H9 (cell line): ENCODE measurements at regions not wholly inside any gene's neighbourhood (a gene's known extent, or its start where the extent isn't known, plus 50 kb on each side); places are given as distances from the start of the nearest gene placed in this dataset.
"Not testable (repeated sequence)": the region's sequence is repeated elsewhere in the genome, so short reads cannot be mapped to it uniquely, and the experiment has no call there.

ENCODE experiments used
- DNase-seq: peaks from one replicate; pipeline ENCODE4 v3.0.0-alpha.2; 2017
- H2AFZ ChIP-seq: one replicate; pipeline ENCODE4 v1.6.1; 2013; ENCODE audit warnings: mild to moderate bottlenecking, low read length, control low read depth, moderate library complexity
- H2AK5ac ChIP-seq: 2 replicates; pipeline ENCODE4 v1.6.1; 2013; ENCODE audit warnings: low read length, control low read depth, mixed read lengths; ENCODE audit not compliant: insufficient read length
- H2BK120ac ChIP-seq: one replicate; pipeline ENCODE4 v1.6.1; 2013; ENCODE audit warnings: low read depth, mild to moderate bottlenecking, low read length, control low read depth, inconsistent platforms; ENCODE audit not compliant: poor library complexity, severe bottlenecking
- H2BK12ac ChIP-seq: 2 replicates; pipeline ENCODE4 v1.6.1; 2013; ENCODE audit warnings: low read length, control low read depth, mixed read lengths, low read depth; ENCODE audit not compliant: insufficient read length
- H2BK15ac ChIP-seq: 2 replicates; pipeline ENCODE4 v1.6.1; 2013; ENCODE audit warnings: low read depth, low read length, control low read depth
- H2BK20ac ChIP-seq: one replicate; pipeline ENCODE4 v1.6.1; 2013; ENCODE audit warnings: low read depth, mild to moderate bottlenecking, low read length, control low read depth, inconsistent platforms; ENCODE audit not compliant: poor library complexity, severe bottlenecking
- H2BK5ac ChIP-seq: 2 replicates; pipeline ENCODE4 v1.6.1; 2013; ENCODE audit warnings: low read length, control low read depth, mixed read lengths; ENCODE audit not compliant: insufficient read length
- H3K14ac ChIP-seq: 2 replicates; pipeline ENCODE4 v1.6.1; 2013; ENCODE audit warnings: low read length, control low read depth; ENCODE audit not compliant: insufficient read depth
- H3K18ac ChIP-seq: 2 replicates; pipeline ENCODE4 v1.6.1; 2013; ENCODE audit warnings: low read depth, mild to moderate bottlenecking, mixed read lengths, low read length, control low read depth; ENCODE audit not compliant: insufficient read length
- H3K23ac ChIP-seq: 2 replicates; pipeline ENCODE4 v1.6.1; 2013; ENCODE audit warnings: low read length, control low read depth, mixed read lengths, low read depth; ENCODE audit not compliant: insufficient read length
- H3K23me2 ChIP-seq: 2 replicates; pipeline ENCODE4 v1.6.1; 2013; ENCODE audit warnings: low read depth, mild to moderate bottlenecking, mixed read lengths, low read length, control low read depth; ENCODE audit not compliant: insufficient read length, poor library complexity, severe bottlenecking
- H3K27ac ChIP-seq: 2 replicates; pipeline ENCODE4 v1.5.1; 2013; ENCODE audit warnings: low read length, control low read depth, mixed read lengths, low read depth; ENCODE audit not compliant: insufficient read length
- H3K27me3 ChIP-seq: 2 replicates; pipeline ENCODE4 v1.6.1; 2013; ENCODE audit warnings: low read length, control low read depth, inconsistent platforms; ENCODE audit not compliant: insufficient read depth
- H3K4ac ChIP-seq: 2 replicates; pipeline ENCODE4 v1.6.1; 2013; ENCODE audit warnings: low read depth, mild to moderate bottlenecking, control low read depth, inconsistent platforms, low read length, moderate library complexity
- H3K4me1 ChIP-seq: 2 replicates; pipeline ENCODE4 v1.6.1; 2013; ENCODE audit warnings: low read length, control low read depth, inconsistent platforms; ENCODE audit not compliant: insufficient read depth
- H3K4me2 ChIP-seq: 2 replicates; pipeline ENCODE4 v1.6.1; 2013; ENCODE audit warnings: low read length, control low read depth, mixed read lengths; ENCODE audit not compliant: insufficient read length, insufficient read depth
- H3K56ac ChIP-seq: 2 replicates; pipeline ENCODE4 v1.6.1; 2013; ENCODE audit warnings: low read depth, mild to moderate bottlenecking, mixed read lengths, low read length, control low read depth; ENCODE audit not compliant: insufficient read length
- H3K79me1 ChIP-seq: 2 replicates; pipeline ENCODE4 v1.6.1; 2013; ENCODE audit warnings: low read depth, mild to moderate bottlenecking, moderate library complexity, low read length, control low read depth, inconsistent platforms; ENCODE audit not compliant: insufficient read depth, poor library complexity, severe bottlenecking
- H3K79me2 ChIP-seq: 2 replicates; pipeline ENCODE4 v1.6.1; 2013; ENCODE audit warnings: low read length, control low read depth, inconsistent platforms; ENCODE audit not compliant: insufficient read depth
- H3K9ac ChIP-seq: 2 replicates; pipeline ENCODE4 v1.6.1; 2013; ENCODE audit warnings: low read length, control low read depth, mixed read lengths; ENCODE audit not compliant: insufficient read length; ENCODE audit errors: extremely low read depth
- H3K9me3 ChIP-seq: one replicate; pipeline ENCODE4 v1.6.1; 2013; ENCODE audit warnings: low read depth, low read length, inconsistent platforms; ENCODE audit not compliant: control insufficient read depth
- H3T11ph ChIP-seq: one replicate; pipeline ENCODE4 v1.6.1; 2013; ENCODE audit warnings: mild to moderate bottlenecking, low read length, control low read depth, inconsistent platforms
- H4K20me1 ChIP-seq: one replicate; pipeline ENCODE4 v1.6.1; 2013; ENCODE audit not compliant: control insufficient read depth, insufficient read length, insufficient read depth
- H4K5ac ChIP-seq: 2 replicates; pipeline ENCODE4 v1.6.1; 2013; ENCODE audit warnings: low read depth, mild to moderate bottlenecking, mixed read lengths, low read length, control low read depth; ENCODE audit not compliant: insufficient read length
- H4K8ac ChIP-seq: replicated peaks from 2 replicates; pipeline ENCODE4 v1.6.1; 2013; ENCODE audit warnings: low read length, control low read depth, mixed read lengths, low read depth; ENCODE audit not compliant: insufficient read length
- H4K91ac ChIP-seq: 2 replicates; pipeline ENCODE4 v1.6.1; 2013; ENCODE audit warnings: low read depth, mild to moderate bottlenecking, moderate library complexity, mixed read lengths, low read length, control low read depth; ENCODE audit not compliant: insufficient read length
- H3K27ac Mint-ChIP-seq, 3 experiments: 2 replicates in 2 of 3; 3 replicates in 1 of 3; pipeline ENCODE4 v1.8.0; 2020 to 2021; ENCODE audit warnings: mixed read lengths in 3 of 3, mild to moderate bottlenecking in 1 of 3, moderate library complexity in 1 of 3
- H3K27me3 Mint-ChIP-seq: 2 replicates; pipeline ENCODE4 v1.8.0; 2021; ENCODE audit warnings: low read depth, mild to moderate bottlenecking, moderate library complexity, mixed read lengths
- H3K36me3 Mint-ChIP-seq, 3 experiments: 2 replicates in 2 of 3; 3 replicates in 1 of 3; pipeline ENCODE4 v1.8.0; 2020 to 2021; ENCODE audit warnings: low read depth in 3 of 3, mixed read lengths in 3 of 3; ENCODE audit not compliant: insufficient read depth in 1 of 3
- H3K4me1 Mint-ChIP-seq, 2 experiments: 2 replicates each; pipeline ENCODE4 v1.8.0; 2020; ENCODE audit warnings: mixed read lengths in 2 of 2
- H3K4me3 Mint-ChIP-seq, 2 experiments: 2 replicates in 1 of 2; 3 replicates in 1 of 2; pipeline ENCODE4 v1.8.0; 2020 to 2021; ENCODE audit warnings: mild to moderate bottlenecking in 2 of 2, mixed read lengths in 2 of 2, moderate library complexity in 1 of 2
- H3K9me3 Mint-ChIP-seq, 2 experiments: 2 replicates in 1 of 2; 3 replicates in 1 of 2; pipeline ENCODE4 v1.8.0; 2020; ENCODE audit warnings: mild to moderate bottlenecking in 2 of 2, mixed read lengths in 2 of 2, moderate library complexity in 1 of 2
- WGBS: extraction: QIAGEN DNeasy Blood & Tissue Kit; methylation state at CpG from one replicate; pipeline ENCODE4 v1.1.7; 2013; ENCODE audit warnings: missing lambda C conversion rate, low lambda C conversion rate, mixed read lengths; ENCODE audit not compliant: insufficient read length; ENCODE audit errors: extremely low coverage; 5-methylcytosine and 5-hydroxymethylcytosine counted together
- TF ChIP-seq, protein P1 (sequence below): fragments of 200-600 bp; sonication (generic); conservative IDR thresholded peaks from 3 replicates; pipeline ENCODE4 v1.8.0; 2021; ENCODE audit warnings: antibody characterized with exemption, mild to moderate bottlenecking

DNA sequence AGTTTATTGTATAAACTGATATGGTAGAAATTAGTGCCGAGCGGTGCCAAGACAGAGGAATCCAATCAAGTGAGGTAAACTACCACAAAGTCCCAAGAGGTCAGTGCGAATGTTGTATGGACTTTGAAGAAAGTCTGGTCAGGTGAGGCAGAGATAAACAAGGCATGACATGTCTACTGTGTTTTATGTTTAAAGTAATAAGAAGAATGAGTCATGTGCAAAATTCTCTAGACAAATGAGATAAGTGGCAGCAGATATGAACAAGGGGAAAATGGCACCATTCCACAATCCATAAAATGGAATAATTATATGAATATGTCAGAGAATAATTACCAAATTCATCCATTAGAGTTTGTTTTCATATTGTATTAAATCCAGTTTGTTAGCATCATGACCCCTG, 364.1 kb upstream of the CCNH start:
- Histone ChIP-seq H3K14ac (no peak overlapping the region), H3K23ac (no peak overlapping the region), H2BK20ac (no peak overlapping the region), H3K79me1 (no peaks in the 10 kb centered on the region), H2BK15ac (no peak overlapping the region), H3K4me2 (no peak overlapping the region), H4K8ac (no peak overlapping the region), H3K27ac (no peak overlapping the region), H3K9me3 (no peaks in the 10 kb centered on the region), H4K20me1 (no peaks in the 10 kb centered on the region), H3K4me1 (no peaks in the 10 kb centered on the region; the same call in 1 of the 2 replicates), H2BK5ac (no peak overlapping the region), H2BK120ac (no peak overlapping the region), H3K23me2 (no peaks in the 10 kb centered on the region), H3K4ac (no peak overlapping the region), H2AK5ac (no peak overlapping the region), H3K18ac (no peak overlapping the region), H2BK12ac (no peak overlapping the region), H3K56ac (no peak overlapping the region), H4K91ac (no peak overlapping the region), H3K9ac (no peak overlapping the region), H4K5ac (no peak overlapping the region), H3K27me3 (no peaks in the 10 kb centered on the region), H2AFZ (no peak overlapping the region), H3K79me2 (no peaks in the 10 kb centered on the region), H3T11ph (no peak overlapping the region)
- no peak overlapping the region for H3K4me3 Mint-ChIP-seq
- H3K36me3 Mint-ChIP-seq: no peaks in the 10 kb centered on the region
- H3K27me3 Mint-ChIP-seq: peaks cover 3% of the 10 kb centered on the region; the same call in 1 of the 2 replicates
- H3K9me3 Mint-ChIP-seq: no peaks in the 10 kb centered on the region; a peak in 1 of 5 replicates
- TF ChIP-seq, protein P1, sequence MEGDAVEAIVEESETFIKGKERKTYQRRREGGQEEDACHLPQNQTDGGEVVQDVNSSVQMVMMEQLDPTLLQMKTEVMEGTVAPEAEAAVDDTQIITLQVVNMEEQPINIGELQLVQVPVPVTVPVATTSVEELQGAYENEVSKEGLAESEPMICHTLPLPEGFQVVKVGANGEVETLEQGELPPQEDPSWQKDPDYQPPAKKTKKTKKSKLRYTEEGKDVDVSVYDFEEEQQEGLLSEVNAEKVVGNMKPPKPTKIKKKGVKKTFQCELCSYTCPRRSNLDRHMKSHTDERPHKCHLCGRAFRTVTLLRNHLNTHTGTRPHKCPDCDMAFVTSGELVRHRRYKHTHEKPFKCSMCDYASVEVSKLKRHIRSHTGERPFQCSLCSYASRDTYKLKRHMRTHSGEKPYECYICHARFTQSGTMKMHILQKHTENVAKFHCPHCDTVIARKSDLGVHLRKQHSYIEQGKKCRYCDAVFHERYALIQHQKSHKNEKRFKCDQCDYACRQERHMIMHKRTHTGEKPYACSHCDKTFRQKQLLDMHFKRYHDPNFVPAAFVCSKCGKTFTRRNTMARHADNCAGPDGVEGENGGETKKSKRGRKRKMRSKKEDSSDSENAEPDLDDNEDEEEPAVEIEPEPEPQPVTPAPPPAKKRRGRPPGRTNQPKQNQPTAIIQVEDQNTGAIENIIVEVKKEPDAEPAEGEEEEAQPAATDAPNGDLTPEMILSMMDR: no peak
- peaks cover 11 to 17% of the 10 kb centered on the region in 2 experiments for H3K4me1 Mint-ChIP-seq
- no peak for DNase-seq
- H3K27ac Mint-ChIP-seq: no peak overlapping the region
- WGBS: no CpG with 5 or more reads among the region's 3 CpGs

DNA sequence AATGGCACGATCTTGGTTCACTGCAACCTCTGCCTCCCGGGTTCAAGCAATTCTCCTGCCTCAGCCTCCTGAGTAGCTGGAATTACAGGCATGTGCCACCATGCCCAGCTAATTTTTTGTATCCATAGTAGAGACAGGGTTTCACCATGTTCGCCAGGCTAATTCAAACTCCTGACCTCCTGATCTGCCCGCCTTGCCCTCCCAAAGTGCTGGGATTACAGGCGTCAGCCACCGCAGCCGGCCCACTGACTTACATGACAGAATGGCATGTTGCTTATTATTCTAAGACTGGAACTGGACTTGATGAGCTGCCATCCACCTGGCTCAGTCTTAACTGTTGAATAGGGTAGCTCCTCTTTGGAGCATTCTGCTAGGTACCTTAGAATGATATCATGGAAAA, 363.6 kb upstream of the CCNH start:
- not testable (repeated sequence) for H3K23ac ChIP-seq, H3K9me3 Mint-ChIP-seq, H3K56ac ChIP-seq, H2AFZ ChIP-seq, H3K18ac ChIP-seq, H3K23me2 ChIP-seq, H2BK120ac ChIP-seq, H4K5ac ChIP-seq, H3T11ph ChIP-seq, H2BK5ac ChIP-seq, H3K4me3 Mint-ChIP-seq, H3K9me3 ChIP-seq, H3K27me3 Mint-ChIP-seq, H3K9ac ChIP-seq, H4K20me1 ChIP-seq, H4K8ac ChIP-seq, H3K79me2 ChIP-seq, H2BK20ac ChIP-seq, H4K91ac ChIP-seq, H3K4me1 ChIP-seq, H3K4ac ChIP-seq, H2BK12ac ChIP-seq, H3K27ac Mint-ChIP-seq, H3K27ac ChIP-seq, H3K79me1 ChIP-seq, H3K36me3 Mint-ChIP-seq, DNase-seq, H2AK5ac ChIP-seq, H3K4me2 ChIP-seq, H3K14ac ChIP-seq, H2BK15ac ChIP-seq, H3K27me3 ChIP-seq
- H3K4me1 Mint-ChIP-seq: peaks cover 9 to 14% of the 10 kb centered on the region in 2 experiments
- no CpG with 5 or more reads among the region's 7 CpGs for WGBS
